WTC11 (cell line): ENCODE measurements at regions not wholly inside any gene's neighbourhood (a gene's known extent, or its start where the extent isn't known, plus 50 kb on each side); places are given as distances from the start of the nearest gene placed in this dataset.

Source experiments
- ATAC-seq: fragments of 200-7000 bp; cut with Tn5 transposase; 2 replicates; pipeline ENCODE4 v1.10.0; 2021; ENCODE audit warnings: mild to moderate bottlenecking, moderate library complexity
- CTCF ChIA-PET: fragments of 300-600 bp; sonication (Branson Sonifier 250); formaldehyde crosslinking; loops from one replicate; lab custom pipeline; 2021; ENCODE audit warnings: antibody characterized with exemption; lab: Charles Lee
- POLR2A ChIA-PET: fragments of 350-600 bp; sonication (Branson Sonifier 250); formaldehyde crosslinking; loops from one replicate; lab custom pipeline; 2021; ENCODE audit warnings: antibody characterized with exemption; lab: Charles Lee
- DNase-seq: peaks from one replicate; pipeline ENCODE4 v3.0.0; 2021; ENCODE audit warnings: low spot score
- H3K27ac Mint-ChIP-seq: 2 replicates; pipeline ENCODE4 v1.8.0; 2021; ENCODE audit warnings: mixed read lengths
- H3K27me3 Mint-ChIP-seq: 2 replicates; pipeline ENCODE4 v1.8.0; 2021; ENCODE audit warnings: low read depth, mild to moderate bottlenecking, moderate library complexity, mixed read lengths
- H3K36me3 Mint-ChIP-seq: 2 replicates; pipeline ENCODE4 v1.8.0; 2021; ENCODE audit warnings: mixed read lengths
- H3K4me1 Mint-ChIP-seq: 2 replicates; pipeline ENCODE4 v1.8.0; 2022; ENCODE audit warnings: mixed read lengths
- H3K4me3 Mint-ChIP-seq: 2 replicates; pipeline ENCODE4 v1.8.0; 2021; ENCODE audit warnings: mild to moderate bottlenecking, moderate library complexity, mixed read lengths
- H3K9me3 Mint-ChIP-seq: 2 replicates; pipeline ENCODE4 v1.8.0; 2021; ENCODE audit warnings: mixed read lengths
- ESRRA ChIP-seq: sonication (generic); formaldehyde crosslinking; IDR thresholded peaks from 2 replicates; pipeline ENCODE4 v1.8.1; 2022; ENCODE audit warnings: mild to moderate bottlenecking, missing genetic modification reagents, borderline replicate concordance
- FOXP1 ChIP-seq: sonication (generic); formaldehyde crosslinking; IDR thresholded peaks from 2 replicates; pipeline ENCODE4 v1.8.0; 2022; ENCODE audit warnings: missing genetic modification reagents, mild to moderate bottlenecking, moderate library complexity, borderline replicate concordance
- GRHL2 ChIP-seq: fragments of 250-450 bp; sonication (Bioruptor Pico); IDR thresholded peaks from 2 replicates; pipeline ENCODE4 v1.8.0; 2022; ENCODE audit warnings: mild to moderate bottlenecking, moderate library complexity; ENCODE audit not compliant: insufficient replicate concordance, severe bottlenecking
- NR2C2 ChIP-seq: sonication (generic); formaldehyde crosslinking; IDR thresholded peaks from 2 replicates; pipeline ENCODE4 v1.8.0; 2022; ENCODE audit warnings: mild to moderate bottlenecking, missing genetic modification reagents
- PREB ChIP-seq: sonication (generic); formaldehyde crosslinking; IDR thresholded peaks from 2 replicates; pipeline ENCODE4 v1.8.1; 2022; ENCODE audit warnings: mild to moderate bottlenecking, missing genetic modification reagents, moderate library complexity, borderline replicate concordance
- RORB ChIP-seq: fragments of 250-450 bp; sonication (Bioruptor Pico); IDR thresholded peaks from 2 replicates; pipeline ENCODE4 v1.9.0; 2021; ENCODE audit warnings: mild to moderate bottlenecking
- SOX15 ChIP-seq: fragments of 250-450 bp; sonication (Bioruptor Pico); IDR thresholded peaks from 2 replicates; pipeline ENCODE4 v1.9.0; 2021; ENCODE audit warnings: mild to moderate bottlenecking
- ZBTB21 ChIP-seq: sonication (generic); formaldehyde crosslinking; IDR thresholded peaks from 2 replicates; pipeline ENCODE4 v1.8.1; 2023; ENCODE audit warnings: mild to moderate bottlenecking, missing genetic modification reagents, borderline replicate concordance
- TF ChIP-seq, protein P1 (sequence below): sonication (generic); formaldehyde crosslinking; IDR thresholded peaks from 2 replicates; pipeline ENCODE4 v1.8.0; 2022; ENCODE audit warnings: missing genetic modification reagents
- TF ChIP-seq, protein P2 (sequence below): sonication (generic); formaldehyde crosslinking; IDR thresholded peaks from 2 replicates; pipeline ENCODE4 v1.8.0; 2022; ENCODE audit warnings: mild to moderate bottlenecking, missing genetic modification reagents
- TF ChIP-seq, protein P3 (sequence below): sonication (generic); formaldehyde crosslinking; IDR thresholded peaks from 2 replicates; pipeline ENCODE4 v1.8.1; 2023; ENCODE audit warnings: mild to moderate bottlenecking, missing genetic modification reagents
- TF ChIP-seq, protein P4 (sequence below): sonication (generic); formaldehyde crosslinking; IDR thresholded peaks from 2 replicates; pipeline ENCODE4 v1.8.1; 2023; ENCODE audit warnings: mild to moderate bottlenecking, missing genetic modification reagents
- TF ChIP-seq, protein P5 (sequence below): fragments of 250-450 bp; sonication (Bioruptor Pico); IDR thresholded peaks from 2 replicates; pipeline ENCODE4 v1.9.0; 2021; ENCODE audit warnings: moderate library complexity, mild to moderate bottlenecking, inconsistent platforms, borderline replicate concordance

DNA sequence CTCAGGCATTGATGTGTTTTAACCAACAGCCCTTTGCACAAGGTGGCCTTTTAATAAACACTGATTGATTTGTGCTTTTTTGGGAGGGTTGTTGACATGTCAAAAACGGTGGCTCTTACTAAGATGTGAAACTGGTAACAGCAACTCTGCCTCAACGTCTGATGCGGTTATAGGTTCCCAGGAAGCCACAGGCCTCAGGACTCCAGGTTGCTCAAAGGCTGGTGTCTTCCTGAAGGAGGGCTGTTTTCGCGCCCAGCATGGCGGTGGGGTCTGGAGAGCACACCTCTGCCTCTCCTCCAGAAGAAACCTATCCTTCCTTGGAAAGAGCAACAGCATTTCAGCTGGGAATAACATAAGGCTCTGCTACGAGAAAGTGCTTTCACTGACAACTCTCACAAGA, 187.5 kb downstream of the IRF8 start:
- Mint-ChIP-seq H3K27ac (no peak overlapping the region), H3K9me3 (no peaks in the 10 kb centered on the region), H3K36me3 (no peaks in the 10 kb centered on the region), H3K4me3 (no peak overlapping the region), H3K4me1 (peaks cover 14% of the 10 kb centered on the region), H3K27me3 (no peaks in the 10 kb centered on the region)
- DNase-seq (no peak), ATAC-seq (no peak)
- ChIA-PET CTCF (no interaction called here), POLR2A (no interaction called here)
- TF ChIP-seq ESRRA (CRISPR knock-in tag), result no peak
- no peak for TF ChIP-seq ZBTB21

GRCh38 chr16:86087011-86087895, 188.3 kb downstream of the IRF8 start:
- H3K4me3 Mint-ChIP-seq, result no peak overlapping the region
- no peak for DNase-seq
- POLR2A ChIA-PET, result no interaction called here
- TF ChIP-seq, protein P1, sequence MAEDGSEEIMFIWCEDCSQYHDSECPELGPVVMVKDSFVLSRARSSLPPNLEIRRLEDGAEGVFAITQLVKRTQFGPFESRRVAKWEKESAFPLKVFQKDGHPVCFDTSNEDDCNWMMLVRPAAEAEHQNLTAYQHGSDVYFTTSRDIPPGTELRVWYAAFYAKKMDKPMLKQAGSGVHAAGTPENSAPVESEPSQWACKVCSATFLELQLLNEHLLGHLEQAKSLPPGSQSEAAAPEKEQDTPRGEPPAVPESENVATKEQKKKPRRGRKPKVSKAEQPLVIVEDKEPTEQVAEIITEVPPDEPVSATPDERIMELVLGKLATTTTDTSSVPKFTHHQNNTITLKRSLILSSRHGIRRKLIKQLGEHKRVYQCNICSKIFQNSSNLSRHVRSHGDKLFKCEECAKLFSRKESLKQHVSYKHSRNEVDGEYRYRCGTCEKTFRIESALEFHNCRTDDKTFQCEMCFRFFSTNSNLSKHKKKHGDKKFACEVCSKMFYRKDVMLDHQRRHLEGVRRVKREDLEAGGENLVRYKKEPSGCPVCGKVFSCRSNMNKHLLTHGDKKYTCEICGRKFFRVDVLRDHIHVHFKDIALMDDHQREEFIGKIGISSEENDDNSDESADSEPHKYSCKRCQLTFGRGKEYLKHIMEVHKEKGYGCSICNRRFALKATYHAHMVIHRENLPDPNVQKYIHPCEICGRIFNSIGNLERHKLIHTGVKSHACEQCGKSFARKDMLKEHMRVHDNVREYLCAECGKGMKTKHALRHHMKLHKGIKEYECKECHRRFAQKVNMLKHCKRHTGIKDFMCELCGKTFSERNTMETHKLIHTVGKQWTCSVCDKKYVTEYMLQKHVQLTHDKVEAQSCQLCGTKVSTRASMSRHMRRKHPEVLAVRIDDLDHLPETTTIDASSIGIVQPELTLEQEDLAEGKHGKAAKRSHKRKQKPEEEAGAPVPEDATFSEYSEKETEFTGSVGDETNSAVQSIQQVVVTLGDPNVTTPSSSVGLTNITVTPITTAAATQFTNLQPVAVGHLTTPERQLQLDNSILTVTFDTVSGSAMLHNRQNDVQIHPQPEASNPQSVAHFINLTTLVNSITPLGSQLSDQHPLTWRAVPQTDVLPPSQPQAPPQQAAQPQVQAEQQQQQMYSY (CRISPR knock-in tag), result no peak
- TF ChIP-seq, protein P2, sequence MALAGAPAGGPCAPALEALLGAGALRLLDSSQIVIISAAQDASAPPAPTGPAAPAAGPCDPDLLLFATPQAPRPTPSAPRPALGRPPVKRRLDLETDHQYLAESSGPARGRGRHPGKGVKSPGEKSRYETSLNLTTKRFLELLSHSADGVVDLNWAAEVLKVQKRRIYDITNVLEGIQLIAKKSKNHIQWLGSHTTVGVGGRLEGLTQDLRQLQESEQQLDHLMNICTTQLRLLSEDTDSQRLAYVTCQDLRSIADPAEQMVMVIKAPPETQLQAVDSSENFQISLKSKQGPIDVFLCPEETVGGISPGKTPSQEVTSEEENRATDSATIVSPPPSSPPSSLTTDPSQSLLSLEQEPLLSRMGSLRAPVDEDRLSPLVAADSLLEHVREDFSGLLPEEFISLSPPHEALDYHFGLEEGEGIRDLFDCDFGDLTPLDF, result no peak
- TF ChIP-seq RORB (CRISPR knock-in tag) (no peak), PREB (CRISPR knock-in tag) (no peak), ZBTB21 (no peak), SOX15 (no peak), FOXP1 (CRISPR knock-in tag) (no peak), NR2C2 (no peak), GRHL2 (CRISPR knock-in tag) (no peak)
- TF ChIP-seq, protein P3, sequence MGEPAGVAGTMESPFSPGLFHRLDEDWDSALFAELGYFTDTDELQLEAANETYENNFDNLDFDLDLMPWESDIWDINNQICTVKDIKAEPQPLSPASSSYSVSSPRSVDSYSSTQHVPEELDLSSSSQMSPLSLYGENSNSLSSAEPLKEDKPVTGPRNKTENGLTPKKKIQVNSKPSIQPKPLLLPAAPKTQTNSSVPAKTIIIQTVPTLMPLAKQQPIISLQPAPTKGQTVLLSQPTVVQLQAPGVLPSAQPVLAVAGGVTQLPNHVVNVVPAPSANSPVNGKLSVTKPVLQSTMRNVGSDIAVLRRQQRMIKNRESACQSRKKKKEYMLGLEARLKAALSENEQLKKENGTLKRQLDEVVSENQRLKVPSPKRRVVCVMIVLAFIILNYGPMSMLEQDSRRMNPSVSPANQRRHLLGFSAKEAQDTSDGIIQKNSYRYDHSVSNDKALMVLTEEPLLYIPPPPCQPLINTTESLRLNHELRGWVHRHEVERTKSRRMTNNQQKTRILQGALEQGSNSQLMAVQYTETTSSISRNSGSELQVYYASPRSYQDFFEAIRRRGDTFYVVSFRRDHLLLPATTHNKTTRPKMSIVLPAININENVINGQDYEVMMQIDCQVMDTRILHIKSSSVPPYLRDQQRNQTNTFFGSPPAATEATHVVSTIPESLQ, result no peak
- TF ChIP-seq, protein P4, sequence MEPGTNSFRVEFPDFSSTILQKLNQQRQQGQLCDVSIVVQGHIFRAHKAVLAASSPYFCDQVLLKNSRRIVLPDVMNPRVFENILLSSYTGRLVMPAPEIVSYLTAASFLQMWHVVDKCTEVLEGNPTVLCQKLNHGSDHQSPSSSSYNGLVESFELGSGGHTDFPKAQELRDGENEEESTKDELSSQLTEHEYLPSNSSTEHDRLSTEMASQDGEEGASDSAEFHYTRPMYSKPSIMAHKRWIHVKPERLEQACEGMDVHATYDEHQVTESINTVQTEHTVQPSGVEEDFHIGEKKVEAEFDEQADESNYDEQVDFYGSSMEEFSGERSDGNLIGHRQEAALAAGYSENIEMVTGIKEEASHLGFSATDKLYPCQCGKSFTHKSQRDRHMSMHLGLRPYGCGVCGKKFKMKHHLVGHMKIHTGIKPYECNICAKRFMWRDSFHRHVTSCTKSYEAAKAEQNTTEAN, result no peak
- TF ChIP-seq, protein P5, sequence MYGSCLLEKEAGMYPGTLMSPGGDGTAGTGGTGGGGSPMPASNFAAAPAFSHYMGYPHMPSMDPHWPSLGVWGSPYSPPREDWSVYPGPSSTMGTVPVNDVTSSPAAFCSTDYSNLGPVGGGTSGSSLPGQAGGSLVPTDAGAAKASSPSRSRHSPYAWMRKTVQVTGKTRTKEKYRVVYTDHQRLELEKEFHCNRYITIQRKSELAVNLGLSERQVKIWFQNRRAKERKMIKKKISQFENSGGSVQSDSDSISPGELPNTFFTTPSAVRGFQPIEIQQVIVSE (CRISPR knock-in tag), result no peak
- H3K36me3 Mint-ChIP-seq, result no peaks in the 10 kb centered on the region
- no peak overlapping the region for H3K27ac Mint-ChIP-seq
- ATAC-seq, result no peak
- H3K27me3 Mint-ChIP-seq, result no peaks in the 10 kb centered on the region
- peaks cover 14% of the 10 kb centered on the region for H3K4me1 Mint-ChIP-seq
- H3K9me3 Mint-ChIP-seq, result no peaks in the 10 kb centered on the region
- CTCF ChIA-PET, result interaction anchor here (0.8 kb wide), 1 partner anchor 14 kb away, joined by 7 read pairs; no protein-coding TSS in a partner anchor
